Panc1 (cell line): ENCODE measurements at regions not wholly inside any gene's neighbourhood (a gene's known extent, or its start where the extent isn't known, plus 50 kb on each side); places are given as distances from the start of the nearest gene placed in this dataset.

Experiments used
- ATAC-seq: fragments of 200-7000 bp; cut with Tn5 transposase; 2 replicates; pipeline ENCODE4 v1.9.1; 2020; ENCODE audit warnings: mild to moderate bottlenecking, moderate library complexity
- BruUV-seq: library from RNA; stranded (reverse); fragments of 400-500 nt; replicated peaks from 2 replicates; lab custom pipeline; 2021; lab: Mats Ljungman, UMichigan
- CTCF ChIA-PET: fragments of 300-600 bp; sonication (Branson Sonifier 250); formaldehyde crosslinking; loops from one replicate; lab custom pipeline; 2022; ENCODE audit warnings: antibody characterized with exemption; lab: Charles Lee
- POLR2A ChIA-PET: fragments of 300-600 bp; sonication (Branson Sonifier 250); formaldehyde crosslinking; loops from one replicate; lab custom pipeline; 2022; ENCODE audit warnings: antibody characterized with exemption; lab: Charles Lee
- DNase-seq: peaks from one replicate; pipeline ENCODE4 v3.0.0-alpha.2; 2010; ENCODE audit warnings: low read depth, low spot score
- H3K27ac ChIP-seq: 2 replicates; pipeline ENCODE4 v1.5.1; 2011; ENCODE audit warnings: mild to moderate bottlenecking, low read length, inconsistent platforms
- H3K27me3 ChIP-seq: fragments of 200-500 bp; sonication (Bioruptor generic); 2 replicates; pipeline ENCODE4 v1.6.0; 2014; ENCODE audit warnings: low read length, inconsistent platforms; ENCODE audit not compliant: control insufficient read depth, insufficient read depth
- H3K36me3 ChIP-seq: fragments of 200-500 bp; sonication (Bioruptor generic); 2 replicates; pipeline ENCODE4 v1.5.1; 2014; ENCODE audit warnings: inconsistent platforms, mild to moderate bottlenecking, low read length, moderate library complexity; ENCODE audit not compliant: control insufficient read depth, insufficient read depth
- H3K4me1 ChIP-seq: 2 replicates; pipeline ENCODE4 v1.5.1; 2011; ENCODE audit warnings: inconsistent platforms, mild to moderate bottlenecking, low read length, moderate library complexity; ENCODE audit not compliant: control insufficient read depth, insufficient read depth
- H3K4me3 ChIP-seq, 2 experiments: 2 replicates each; pipeline ENCODE4 v1.5.1; 2011 to 2012; ENCODE audit warnings: low read depth in 2 of 2, low read length in 2 of 2, mild to moderate bottlenecking in 2 of 2, inconsistent platforms in 1 of 2, moderate library complexity in 1 of 2
- H3K9me3 ChIP-seq: fragments of 200-500 bp; sonication (Bioruptor generic); 2 replicates; pipeline ENCODE4 v1.5.1; 2014; ENCODE audit warnings: low read depth, mild to moderate bottlenecking, inconsistent platforms, low read length, moderate library complexity; ENCODE audit not compliant: control insufficient read depth, insufficient read depth
- CTCF ChIP-seq: fragments of 450-650 bp; IDR thresholded peaks from 2 replicates; pipeline ENCODE4 v1.5.1; 2017; ENCODE audit warnings: mild to moderate bottlenecking
- POLR2AphosphoS5 ChIP-seq: IDR thresholded peaks from 2 replicates; pipeline ENCODE4 v1.6.1; 2012; ENCODE audit warnings: mild to moderate bottlenecking, low read depth, low read length, moderate library complexity
- REST ChIP-seq, 2 experiments: IDR thresholded peaks; 2 replicates each; pipeline ENCODE4 v1.6.1; 2011 to 2012; ENCODE audit warnings: low read depth in 2 of 2, control low read depth in 1 of 2, low read length in 1 of 2, mild to moderate bottlenecking in 1 of 2, moderate library complexity in 1 of 2; ENCODE audit not compliant: insufficient read depth in 1 of 2
- SIN3A ChIP-seq: IDR thresholded peaks from 2 replicates; pipeline ENCODE4 v1.6.1; 2012; ENCODE audit warnings: low read depth, mild to moderate bottlenecking, low read length, moderate library complexity, borderline replicate concordance; ENCODE audit not compliant: insufficient read depth
- TCF7L2 ChIP-seq: IDR thresholded peaks from 2 replicates; pipeline ENCODE4 v1.6.1; 2011; ENCODE audit warnings: mild to moderate bottlenecking, low read depth, low read length, inconsistent platforms
- in situ Hi-C: cut with HindIII; loops from 2 replicates; pipeline ENCODE4 v1.10.0; 2016; ENCODE audit warnings: low sequenced_read_pairs, low pct_unique_long_range_greater_than_20kb
- intact Hi-C: fragments of 100-400 bp; cut with micrococcal nuclease; formaldehyde crosslinking; loops from one replicate; pipeline ENCODE4 v1.10.0; 2022; ENCODE audit not compliant: unreplicated experiment

GRCh38 chr2:37564356-37564755 lies 107.1 kb downstream of the CDC42EP3 start:
- Histone ChIP-seq H3K9me3 (no peaks in the 10 kb centered on the region), H3K4me1 (0 out of 2 replicates have a peak, but pooled peaks cover 6% of the 10 kb centered on the region), H3K4me3 (no peak overlapping the region), H3K27ac (no peak overlapping the region), H3K27me3 (no peaks in the 10 kb centered on the region), H3K36me3 (no peaks in the 10 kb centered on the region)
- CTCF ChIA-PET: no interaction called here
- intact Hi-C loops (no loop called here), in situ Hi-C loops (no loop called here)
- TF ChIP-seq POLR2AphosphoS5 (no peak), REST (IDR thresholded peaks at IDR 0.05; ENCODE audit: insufficient read depth in 1 of 2, low read depth in 2 of 2, low read length in 1 of 2) (no peak), TCF7L2 (no peak), CTCF (no peak), SIN3A (no peak)
- ATAC-seq: no peak
- BruUV-seq: no TSS peak
- POLR2A ChIA-PET: no interaction called here
- DNase-seq: no peak

- intact Hi-C loops: no loop called here
- BruUV-seq: no TSS peak
- no peak for DNase-seq
- POLR2A ChIA-PET: no interaction called here
- TF ChIP-seq TCF7L2 (no peak), POLR2AphosphoS5 (no peak), REST (IDR thresholded peaks at IDR 0.05; ENCODE audit: insufficient read depth in 1 of 2, low read depth in 2 of 2, low read length in 1 of 2) (no peak), SIN3A (no peak), CTCF (no peak)
- H3K36me3 ChIP-seq: no peaks in the 10 kb centered on the region; the same call in 1 of the 2 replicates
- no peak for ATAC-seq
- in situ Hi-C loops: no loop called here
- CTCF ChIA-PET: no interaction called here
- no peaks in the 10 kb centered on the region; the same call in 1 of the 2 replicates for H3K27me3 ChIP-seq
- 0 out of 2 replicates have a peak, but pooled peaks cover 5% of the 10 kb centered on the region for H3K4me1 ChIP-seq
- H3K27ac ChIP-seq: no peak overlapping the region
- H3K9me3 ChIP-seq: no peaks in the 10 kb centered on the region
- H3K4me3 ChIP-seq: no peak overlapping the region
Measured at GRCh38 chr2:37566517-37566981, 104.9 kb downstream of the CDC42EP3 start.
